OCI-LY3 (cell line): ENCODE measurements at regions not wholly inside any gene's neighbourhood (a gene's known extent, or its start where the extent isn't known, plus 50 kb on each side); places are given as distances from the start of the nearest gene placed in this dataset.

ENCODE experiments used
- EZH2phosphoT487 ChIP-seq: fragments of 200-600 bp; shearing (Covaris generic); IDR thresholded peaks from 2 replicates; pipeline ENCODE4 v1.6.1; 2018; ENCODE audit warnings: antibody characterized with exemption, mixed run types, low read depth
- TF ChIP-seq, protein P1 (sequence below): fragments of 200-600, 300-600 bp; sonication (generic); IDR thresholded peaks from 2 replicates; pipeline ENCODE4 v1.5.1; 2014; ENCODE audit warnings: antibody characterized with exemption, low read length, low read depth

DNA sequence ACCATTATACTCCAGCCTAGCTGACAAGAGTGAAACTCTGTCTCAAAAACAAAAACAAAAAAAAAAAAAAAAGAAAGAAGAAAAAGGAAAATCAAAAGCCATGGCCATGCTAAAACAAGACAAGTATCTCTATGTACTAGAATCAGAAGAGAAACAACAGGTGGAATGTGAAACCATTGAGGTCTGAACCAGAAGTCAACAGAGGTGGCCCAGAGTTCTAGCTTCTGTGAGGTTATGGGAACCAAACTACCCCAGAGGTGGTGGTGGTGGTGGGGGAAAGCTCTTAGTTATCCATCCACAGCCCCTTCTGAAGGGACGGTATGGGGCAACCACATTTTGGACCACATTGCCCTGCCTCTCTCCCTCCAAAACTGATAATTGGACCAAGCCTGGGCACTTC is 59.5 kb upstream of the ZNF366 start:
- TF ChIP-seq, protein P1, sequence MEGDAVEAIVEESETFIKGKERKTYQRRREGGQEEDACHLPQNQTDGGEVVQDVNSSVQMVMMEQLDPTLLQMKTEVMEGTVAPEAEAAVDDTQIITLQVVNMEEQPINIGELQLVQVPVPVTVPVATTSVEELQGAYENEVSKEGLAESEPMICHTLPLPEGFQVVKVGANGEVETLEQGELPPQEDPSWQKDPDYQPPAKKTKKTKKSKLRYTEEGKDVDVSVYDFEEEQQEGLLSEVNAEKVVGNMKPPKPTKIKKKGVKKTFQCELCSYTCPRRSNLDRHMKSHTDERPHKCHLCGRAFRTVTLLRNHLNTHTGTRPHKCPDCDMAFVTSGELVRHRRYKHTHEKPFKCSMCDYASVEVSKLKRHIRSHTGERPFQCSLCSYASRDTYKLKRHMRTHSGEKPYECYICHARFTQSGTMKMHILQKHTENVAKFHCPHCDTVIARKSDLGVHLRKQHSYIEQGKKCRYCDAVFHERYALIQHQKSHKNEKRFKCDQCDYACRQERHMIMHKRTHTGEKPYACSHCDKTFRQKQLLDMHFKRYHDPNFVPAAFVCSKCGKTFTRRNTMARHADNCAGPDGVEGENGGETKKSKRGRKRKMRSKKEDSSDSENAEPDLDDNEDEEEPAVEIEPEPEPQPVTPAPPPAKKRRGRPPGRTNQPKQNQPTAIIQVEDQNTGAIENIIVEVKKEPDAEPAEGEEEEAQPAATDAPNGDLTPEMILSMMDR = no peak
- no peak for TF ChIP-seq EZH2phosphoT487
